GM06990 (cell line): ENCODE measurements at regions not wholly inside any gene's neighbourhood (a gene's known extent, or its start where the extent isn't known, plus 50 kb on each side); places are given as distances from the start of the nearest gene placed in this dataset.

ENCODE experiments used
- DNase-seq: peaks from one replicate; pipeline ENCODE4 v3.0.0-alpha.2; 2011; ENCODE audit not compliant: insufficient read length; ENCODE audit errors: extremely low read depth
- H3K27me3 ChIP-seq: replicated peaks from 2 replicates; pipeline ENCODE4 v1.6.0; 2011; ENCODE audit warnings: low read length; ENCODE audit not compliant: control insufficient read depth, insufficient read depth
- H3K36me3 ChIP-seq: 2 replicates; pipeline ENCODE4 v1.5.1; 2011; ENCODE audit warnings: low read length; ENCODE audit not compliant: control insufficient read depth, insufficient read depth
- H3K4me3 ChIP-seq: replicated peaks from 2 replicates; pipeline ENCODE4 v1.5.1; 2011; ENCODE audit warnings: low read depth, mild to moderate bottlenecking, control low read depth, low read length
- TF ChIP-seq, protein P1 (sequence below): IDR thresholded peaks from 2 replicates; pipeline ENCODE4 v1.5.1; 2011; ENCODE audit warnings: low read length, control low read depth, mild to moderate bottlenecking, inconsistent platforms; ENCODE audit not compliant: insufficient read depth, poor library complexity, severe bottlenecking

DNA sequence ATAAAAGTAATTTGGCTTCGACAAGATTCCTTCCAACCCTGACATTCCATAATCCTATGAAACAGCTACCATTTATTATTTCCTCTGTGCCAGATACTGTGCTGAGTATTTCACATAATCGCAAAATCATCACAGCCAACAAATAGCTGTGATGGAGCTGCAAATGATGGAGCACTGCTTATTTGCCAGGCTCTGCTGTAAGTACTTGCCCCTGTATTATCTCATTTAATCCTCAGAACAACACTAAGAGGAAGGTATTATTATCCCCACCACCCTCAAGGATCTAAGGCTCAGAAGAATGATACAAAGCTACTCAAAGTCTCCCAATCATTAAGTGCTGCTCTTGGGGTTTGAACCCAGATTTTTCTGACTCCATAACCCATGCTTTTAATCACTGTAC is 145.5 kb downstream of the CCDC34 start:
- Histone ChIP-seq H3K4me3 (no peak overlapping the region), H3K36me3 (no peaks in the 10 kb centered on the region), H3K27me3 (no peaks in the 10 kb centered on the region)
- TF ChIP-seq, protein P1, sequence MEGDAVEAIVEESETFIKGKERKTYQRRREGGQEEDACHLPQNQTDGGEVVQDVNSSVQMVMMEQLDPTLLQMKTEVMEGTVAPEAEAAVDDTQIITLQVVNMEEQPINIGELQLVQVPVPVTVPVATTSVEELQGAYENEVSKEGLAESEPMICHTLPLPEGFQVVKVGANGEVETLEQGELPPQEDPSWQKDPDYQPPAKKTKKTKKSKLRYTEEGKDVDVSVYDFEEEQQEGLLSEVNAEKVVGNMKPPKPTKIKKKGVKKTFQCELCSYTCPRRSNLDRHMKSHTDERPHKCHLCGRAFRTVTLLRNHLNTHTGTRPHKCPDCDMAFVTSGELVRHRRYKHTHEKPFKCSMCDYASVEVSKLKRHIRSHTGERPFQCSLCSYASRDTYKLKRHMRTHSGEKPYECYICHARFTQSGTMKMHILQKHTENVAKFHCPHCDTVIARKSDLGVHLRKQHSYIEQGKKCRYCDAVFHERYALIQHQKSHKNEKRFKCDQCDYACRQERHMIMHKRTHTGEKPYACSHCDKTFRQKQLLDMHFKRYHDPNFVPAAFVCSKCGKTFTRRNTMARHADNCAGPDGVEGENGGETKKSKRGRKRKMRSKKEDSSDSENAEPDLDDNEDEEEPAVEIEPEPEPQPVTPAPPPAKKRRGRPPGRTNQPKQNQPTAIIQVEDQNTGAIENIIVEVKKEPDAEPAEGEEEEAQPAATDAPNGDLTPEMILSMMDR, result no peak
- no peak for DNase-seq

DNA sequence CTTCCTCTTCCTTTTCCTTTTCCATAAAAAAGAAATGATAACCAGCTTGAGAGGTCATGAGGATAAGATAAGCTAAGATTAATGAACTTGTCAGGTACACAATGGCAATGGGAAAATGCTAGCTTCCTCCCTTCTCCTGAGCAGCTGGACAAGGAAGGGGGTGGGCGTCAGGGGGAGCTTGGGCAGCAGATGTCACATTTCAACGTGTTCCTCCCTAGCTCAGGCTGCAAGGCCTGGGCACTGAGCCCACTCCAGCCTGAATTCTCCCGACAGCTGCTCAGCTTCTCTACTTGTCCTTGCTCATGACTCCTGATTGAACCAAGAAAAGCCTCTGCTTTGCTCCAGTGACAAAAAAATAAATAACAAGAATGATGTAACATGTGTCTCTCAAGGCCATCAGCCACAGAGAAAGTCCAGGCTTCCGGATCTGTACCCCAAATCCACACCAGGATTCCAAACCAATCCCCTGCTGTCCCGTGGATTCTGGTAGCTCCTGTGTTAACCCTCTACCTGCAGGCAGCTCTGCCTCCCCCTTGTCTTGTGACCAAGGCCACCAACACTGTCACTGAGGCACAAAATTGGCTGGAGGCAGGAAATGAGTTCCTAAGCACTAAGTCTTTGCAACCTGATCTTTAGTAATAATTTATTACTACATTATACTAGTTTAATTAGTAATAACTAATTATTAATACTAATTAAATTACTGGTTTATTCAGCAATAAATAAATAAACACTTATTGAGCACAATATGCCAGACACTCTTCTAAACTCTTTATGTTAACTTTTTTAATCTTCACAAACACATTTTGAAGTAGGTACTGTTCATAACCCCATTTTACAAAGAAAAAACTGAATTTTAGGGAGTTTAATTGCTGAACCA is 146.5 kb downstream of the CCDC34 start:
- DNase-seq, result no peak
- TF ChIP-seq, protein P1, result no peak
- H3K36me3 ChIP-seq, result no peaks in the 10 kb centered on the region
- H3K27me3 ChIP-seq, result no peaks in the 10 kb centered on the region
- no peak overlapping the region for H3K4me3 ChIP-seq

DNA sequence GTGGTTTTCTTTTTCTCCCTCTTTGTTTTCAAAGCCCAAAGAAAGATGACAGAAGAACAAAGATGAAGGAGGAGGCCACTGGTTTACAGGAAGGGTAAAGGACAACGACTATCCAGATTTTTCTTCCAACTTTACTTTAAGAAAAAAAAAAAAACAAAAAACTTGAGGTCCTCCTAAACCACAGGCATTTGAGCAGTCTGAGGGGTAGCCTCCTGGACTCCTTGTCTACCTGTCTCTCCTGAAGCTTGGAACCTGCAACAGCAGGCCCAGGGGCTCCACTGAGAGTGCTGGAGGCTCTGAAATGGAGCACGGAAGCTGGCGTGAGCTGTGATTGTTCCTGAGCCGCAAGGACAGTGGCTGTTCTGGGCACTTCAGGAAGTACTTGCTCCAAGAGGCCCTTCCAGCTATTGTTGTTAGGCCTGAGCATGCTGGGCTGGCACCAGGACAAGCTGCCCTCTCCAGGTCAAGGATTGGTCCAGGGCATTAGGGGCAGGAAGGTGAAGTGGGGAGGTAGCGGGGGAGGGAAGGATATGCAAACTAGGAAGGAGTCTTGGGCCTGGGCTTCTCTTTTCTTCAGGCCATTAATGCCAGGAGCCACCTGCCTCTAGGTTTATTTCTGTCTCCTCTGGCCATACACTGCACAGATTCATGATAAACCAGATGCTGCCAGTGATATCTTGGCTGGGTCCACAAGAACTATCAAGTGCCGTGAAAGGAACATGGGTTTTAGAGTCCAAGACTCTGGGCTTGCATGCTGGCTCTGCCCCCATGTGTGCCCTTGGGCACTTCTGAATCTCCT is 147.3 kb downstream of the CCDC34 start:
- TF ChIP-seq, protein P1, result no peak
- Histone ChIP-seq H3K36me3 (no peaks in the 10 kb centered on the region), H3K4me3 (no peak overlapping the region), H3K27me3 (no peaks in the 10 kb centered on the region)
- DNase-seq, result no peak

DNA sequence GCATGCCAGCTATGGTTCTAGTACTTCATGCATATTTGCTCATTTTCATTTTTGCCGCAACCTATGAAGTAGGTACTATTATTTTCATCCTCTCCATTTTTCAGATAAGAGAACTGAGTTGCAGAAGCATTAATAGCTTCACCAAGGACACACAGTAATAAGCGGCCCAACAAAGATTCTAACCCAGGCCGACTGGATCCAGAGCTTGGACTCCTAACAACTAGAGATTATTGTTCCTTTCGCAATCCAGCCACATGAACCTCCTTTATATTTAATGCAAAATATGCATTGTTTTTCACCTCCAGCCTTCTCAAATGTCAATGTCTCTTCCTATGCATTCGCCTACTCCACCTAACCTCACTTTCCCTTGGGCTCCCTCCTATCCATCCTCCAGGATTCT is 148.3 kb downstream of the CCDC34 start:
- DNase-seq, result no peak
- TF ChIP-seq, protein P1, result no peak
- Histone ChIP-seq H3K27me3 (no peaks in the 10 kb centered on the region), H3K36me3 (no peaks in the 10 kb centered on the region), H3K4me3 (no peak overlapping the region)

DNA sequence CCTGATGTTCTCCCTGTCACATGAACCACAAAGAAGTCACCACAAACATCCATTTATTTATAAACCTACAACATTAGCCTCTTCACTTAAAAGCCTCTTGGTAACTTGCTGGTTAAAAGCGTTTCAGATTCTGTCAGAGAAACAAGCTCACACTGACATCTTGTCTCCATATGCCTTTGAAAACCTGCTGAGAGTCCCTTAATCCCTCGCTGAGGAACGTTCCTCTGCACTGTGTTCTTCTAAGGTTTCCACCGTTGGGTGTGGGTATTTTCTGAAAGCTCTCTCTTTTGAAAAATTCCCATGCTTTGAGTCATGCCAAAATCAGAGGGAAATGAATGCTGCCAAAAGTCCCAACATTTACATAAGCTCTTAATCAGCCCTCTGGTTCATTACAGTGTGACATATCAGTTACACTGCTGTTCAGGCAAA is 149.8 kb downstream of the CCDC34 start:
- H3K36me3 ChIP-seq, result no peaks in the 10 kb centered on the region
- TF ChIP-seq, protein P1, result no peak

More for the DNA sequence above, 149.8 kb downstream of the CCDC34 start:
- Histone ChIP-seq H3K4me3 (no peak overlapping the region), H3K27me3 (no peaks in the 10 kb centered on the region)
- DNase-seq, result no peak
